GM12872 (cell line): ENCODE measurements at regions not wholly inside any gene's neighbourhood (a gene's known extent, or its start where the extent isn't known, plus 50 kb on each side); places are given as distances from the start of the nearest gene placed in this dataset.

Experiments
- TF ChIP-seq, protein P1 (sequence below): IDR thresholded peaks from 3 replicates; pipeline ENCODE4 v1.5.1; 2011; ENCODE audit warnings: low read depth, mild to moderate bottlenecking, low read length, moderate library complexity; ENCODE audit not compliant: insufficient read depth

DNA sequence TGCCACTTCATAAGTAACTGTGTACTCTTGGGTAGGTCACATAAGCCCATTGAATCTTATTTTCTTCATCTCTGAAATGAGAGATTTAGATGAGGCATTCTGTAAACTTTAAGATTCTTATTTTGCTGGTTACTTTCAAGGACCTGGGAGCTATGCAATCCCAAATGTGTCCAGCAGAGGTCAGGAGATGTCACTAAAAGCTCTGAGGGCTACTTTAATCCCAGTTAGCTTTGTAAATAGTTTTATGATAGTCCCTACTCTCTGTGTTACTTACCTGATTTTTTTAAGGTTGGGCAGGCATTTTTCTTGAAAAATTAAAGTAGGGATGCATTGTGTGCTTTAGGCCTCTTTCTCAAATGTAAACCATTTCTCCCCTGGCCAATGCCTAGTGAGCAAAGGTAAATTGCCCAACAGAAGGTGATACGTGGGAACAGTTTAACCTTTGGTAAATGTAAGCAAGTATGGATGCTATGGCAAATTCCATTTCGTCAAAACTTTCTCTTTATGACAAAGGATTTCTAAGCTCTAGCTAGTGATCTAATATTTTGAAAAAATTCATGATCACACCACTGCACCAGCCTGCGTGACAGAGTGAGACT is 57.1 kb upstream of the WSB1 start:
- TF ChIP-seq, protein P1, sequence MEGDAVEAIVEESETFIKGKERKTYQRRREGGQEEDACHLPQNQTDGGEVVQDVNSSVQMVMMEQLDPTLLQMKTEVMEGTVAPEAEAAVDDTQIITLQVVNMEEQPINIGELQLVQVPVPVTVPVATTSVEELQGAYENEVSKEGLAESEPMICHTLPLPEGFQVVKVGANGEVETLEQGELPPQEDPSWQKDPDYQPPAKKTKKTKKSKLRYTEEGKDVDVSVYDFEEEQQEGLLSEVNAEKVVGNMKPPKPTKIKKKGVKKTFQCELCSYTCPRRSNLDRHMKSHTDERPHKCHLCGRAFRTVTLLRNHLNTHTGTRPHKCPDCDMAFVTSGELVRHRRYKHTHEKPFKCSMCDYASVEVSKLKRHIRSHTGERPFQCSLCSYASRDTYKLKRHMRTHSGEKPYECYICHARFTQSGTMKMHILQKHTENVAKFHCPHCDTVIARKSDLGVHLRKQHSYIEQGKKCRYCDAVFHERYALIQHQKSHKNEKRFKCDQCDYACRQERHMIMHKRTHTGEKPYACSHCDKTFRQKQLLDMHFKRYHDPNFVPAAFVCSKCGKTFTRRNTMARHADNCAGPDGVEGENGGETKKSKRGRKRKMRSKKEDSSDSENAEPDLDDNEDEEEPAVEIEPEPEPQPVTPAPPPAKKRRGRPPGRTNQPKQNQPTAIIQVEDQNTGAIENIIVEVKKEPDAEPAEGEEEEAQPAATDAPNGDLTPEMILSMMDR, result peak; percentile 83

DNA sequence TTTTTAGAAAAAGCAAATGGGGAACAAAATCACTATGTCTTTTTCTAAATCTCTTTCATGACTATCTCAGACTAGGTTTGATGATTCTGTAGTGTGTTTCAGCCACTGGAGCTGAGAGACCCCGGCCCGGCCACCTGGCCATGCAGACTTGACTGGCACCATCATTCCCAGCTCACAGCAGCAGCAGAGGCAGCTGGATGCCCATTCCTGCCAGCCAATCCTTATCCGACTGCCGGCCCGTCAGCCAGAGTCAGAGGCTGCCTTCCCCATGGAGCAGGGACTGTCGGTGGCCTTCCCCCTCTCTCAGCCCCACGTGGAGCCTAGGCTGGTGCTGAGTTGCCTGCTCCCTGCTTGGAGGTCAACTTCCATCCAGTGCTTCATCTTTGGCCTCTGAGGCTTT is 56.0 kb upstream of the WSB1 start:
- TF ChIP-seq, protein P1, result no peak

DNA sequence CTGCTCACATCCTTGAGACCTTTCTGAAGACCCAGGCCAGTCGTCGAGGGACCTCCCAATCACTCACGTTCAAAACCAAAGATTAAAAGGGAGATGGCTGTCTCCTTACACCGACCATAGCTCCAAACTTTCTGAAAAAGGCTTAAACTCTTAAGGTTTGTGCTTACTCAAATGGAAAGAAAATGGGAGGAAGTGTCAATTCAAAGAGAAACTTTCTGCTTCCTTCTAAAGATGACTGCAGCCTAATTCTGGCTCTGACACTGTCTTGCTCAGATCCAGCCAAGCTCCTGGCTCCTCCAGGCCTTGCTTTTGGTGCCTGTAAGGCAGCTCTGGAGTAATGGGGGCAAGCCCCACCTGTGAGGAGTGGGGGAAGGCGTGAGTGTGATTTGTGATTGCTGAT is 54.9 kb upstream of the WSB1 start:
- TF ChIP-seq, protein P1, result no peak

DNA sequence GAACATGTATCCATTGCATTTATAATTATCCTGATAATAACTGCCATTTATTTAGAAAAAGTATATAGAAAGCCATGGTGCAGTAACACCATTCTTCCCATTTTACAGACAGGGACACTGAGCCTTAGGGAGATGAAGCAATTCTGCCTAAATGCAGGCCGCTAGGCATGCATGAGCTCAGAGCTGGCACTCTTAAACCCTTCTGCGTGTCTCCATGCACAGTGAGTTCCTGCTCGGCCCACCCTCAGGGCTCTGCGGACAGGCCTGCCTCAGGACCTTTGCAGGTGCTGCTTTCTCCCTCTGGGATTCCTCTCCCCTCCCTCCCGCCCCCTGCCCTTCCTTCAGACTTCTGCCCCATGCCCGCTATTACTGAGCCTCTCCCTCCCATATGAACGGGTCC is 54.3 kb upstream of the WSB1 start:
- TF ChIP-seq, protein P1, result no peak

DNA sequence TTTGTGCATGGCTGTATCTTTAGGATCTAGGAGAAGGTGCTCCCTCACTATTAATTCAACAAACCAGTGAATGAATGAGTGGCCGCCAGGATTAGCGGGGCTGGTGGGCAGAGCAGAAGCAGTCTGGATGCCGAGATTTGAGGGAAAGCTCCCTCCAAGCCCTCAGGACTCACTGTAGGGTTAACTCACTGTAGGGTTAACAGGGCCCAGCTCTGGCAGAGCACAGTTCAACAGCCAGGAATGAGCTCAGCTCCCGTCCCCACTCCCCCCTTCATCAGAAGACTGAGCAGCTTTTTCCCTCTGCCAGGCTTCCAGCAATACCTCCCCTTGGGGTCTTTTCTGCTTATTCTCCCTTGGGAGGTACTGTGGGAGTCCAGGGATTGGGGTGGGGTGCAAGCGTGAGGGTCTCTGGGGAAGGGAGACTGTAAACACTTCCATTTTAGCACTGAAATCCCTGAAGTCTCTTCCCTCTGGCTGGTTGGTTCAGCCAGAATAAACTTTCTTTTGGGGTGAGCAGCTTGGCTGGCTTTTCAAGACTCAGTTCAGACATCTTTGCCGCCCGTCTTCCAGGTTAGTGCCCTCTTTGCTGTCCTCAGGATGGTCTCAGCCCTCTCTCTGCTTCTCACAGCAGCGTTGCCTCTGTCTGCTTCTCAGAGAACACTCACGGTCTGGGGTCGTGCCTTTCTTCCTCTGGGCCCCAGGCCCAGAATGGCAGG is 53.7 kb upstream of the WSB1 start:
- TF ChIP-seq, protein P1, result no peak

DNA sequence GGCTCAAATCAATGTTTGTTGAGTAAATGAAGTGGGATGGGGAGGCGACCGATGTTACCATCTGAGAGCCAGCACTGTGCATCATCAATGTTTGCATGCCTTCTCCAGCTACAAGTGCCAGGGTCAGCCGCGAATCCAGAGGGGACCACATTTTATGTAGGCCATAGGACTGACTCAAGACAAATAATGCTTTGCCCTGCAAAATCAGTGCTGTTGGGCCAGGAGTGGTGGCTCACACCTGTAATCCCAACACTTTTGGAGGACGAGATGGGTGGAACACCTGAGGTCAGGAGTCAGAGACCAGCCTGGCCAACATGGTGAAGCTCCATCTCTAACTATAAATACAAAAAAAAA is 53.1 kb upstream of the WSB1 start:
- TF ChIP-seq, protein P1, result no peak

DNA sequence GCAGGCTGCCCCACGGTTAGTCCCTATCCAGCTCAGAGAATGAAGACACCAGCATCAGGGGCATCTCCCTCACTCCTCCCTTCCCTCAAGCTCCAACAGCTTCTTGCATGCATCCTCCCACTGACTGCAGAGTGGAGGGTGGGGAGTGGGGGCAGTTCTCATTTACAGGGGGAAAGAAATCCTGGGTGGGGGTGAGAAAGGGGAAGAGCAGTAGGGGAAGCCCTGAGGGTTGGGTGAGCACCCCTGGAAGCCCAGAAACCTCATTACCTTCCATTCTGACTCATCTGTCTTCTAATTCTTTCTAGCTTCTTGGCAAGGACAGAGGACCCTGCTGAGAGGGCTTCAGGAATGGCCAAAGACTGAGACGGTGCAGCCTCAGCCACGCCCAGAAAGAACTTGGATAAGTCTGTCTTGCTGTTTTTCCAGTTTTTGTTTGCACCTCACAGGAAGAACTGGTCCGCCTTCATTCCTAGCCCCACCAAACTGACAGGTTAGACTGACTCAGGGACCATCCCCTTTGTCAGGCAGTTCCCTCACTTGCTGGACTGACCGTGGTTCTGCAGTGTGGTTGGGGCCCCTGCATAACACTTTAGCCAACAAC is 52.5 kb upstream of the WSB1 start:
- TF ChIP-seq, protein P1, result no peak
